Endodermal cell (in vitro differentiated cells): ENCODE measurements at regions not wholly inside any gene's neighbourhood (a gene's known extent, or its start where the extent isn't known, plus 50 kb on each side); places are given as distances from the start of the nearest gene placed in this dataset.
"Not testable (repeated sequence)": the region's sequence is repeated elsewhere in the genome, so short reads cannot be mapped to it uniquely, and the experiment has no call there.

ENCODE experiments used
- DNase-seq: peaks from one replicate; pipeline ENCODE4 v3.0.0-alpha.2; 2017
- H3K27ac ChIP-seq: 2 replicates; pipeline ENCODE4 v1.5.1; 2013; ENCODE audit warnings: mild to moderate bottlenecking, low read depth, low read length, moderate library complexity
- H3K27me3 ChIP-seq: 2 replicates; pipeline ENCODE4 v1.6.1; 2013; ENCODE audit warnings: mild to moderate bottlenecking, low read length, moderate library complexity; ENCODE audit not compliant: insufficient read depth, control insufficient read depth, poor library complexity, severe bottlenecking
- H3K36me3 ChIP-seq: 2 replicates; pipeline ENCODE4 v1.7.0; 2013; ENCODE audit warnings: mild to moderate bottlenecking, low read length, moderate library complexity; ENCODE audit not compliant: control insufficient read depth, insufficient read depth
- H3K4me1 ChIP-seq: one replicate; pipeline ENCODE4 v1.7.0; 2013; ENCODE audit warnings: low read length; ENCODE audit not compliant: control insufficient read depth, insufficient read depth
- H3K4me3 ChIP-seq: 2 replicates; pipeline ENCODE4 v1.5.1; 2013; ENCODE audit warnings: mild to moderate bottlenecking, low read length, moderate library complexity
- H3K9ac ChIP-seq: 2 replicates; pipeline ENCODE4 v1.6.1; 2013; ENCODE audit warnings: mild to moderate bottlenecking, low read length, moderate library complexity; ENCODE audit not compliant: poor library complexity, severe bottlenecking; ENCODE audit errors: extremely low read depth
- H3K9me3 ChIP-seq: 2 replicates; pipeline ENCODE4 v1.6.1; 2013; ENCODE audit warnings: mild to moderate bottlenecking, low read length, moderate library complexity; ENCODE audit not compliant: control insufficient read depth
- H3K27ac Mint-ChIP-seq: 2 replicates; pipeline ENCODE4 v1.8.0; 2020; ENCODE audit warnings: mixed read lengths
- H3K27me3 Mint-ChIP-seq: 2 replicates; pipeline ENCODE4 v1.8.0; 2021; ENCODE audit warnings: mild to moderate bottlenecking, mixed read lengths; ENCODE audit not compliant: insufficient read depth
- H3K36me3 Mint-ChIP-seq: 2 replicates; pipeline ENCODE4 v1.8.0; 2020; ENCODE audit warnings: low read depth, mixed read lengths
- H3K4me1 Mint-ChIP-seq: 2 replicates; pipeline ENCODE4 v1.8.0; 2020; ENCODE audit warnings: mixed read lengths
- H3K4me3 Mint-ChIP-seq: 2 replicates; pipeline ENCODE4 v1.8.0; 2020; ENCODE audit warnings: mild to moderate bottlenecking, moderate library complexity, mixed read lengths
- H3K9me3 Mint-ChIP-seq: 2 replicates; pipeline ENCODE4 v1.8.0; 2020; ENCODE audit warnings: mild to moderate bottlenecking, mixed read lengths
- WGBS, 2 experiments: methylation state at CpG; one replicate each; pipeline versions ENCODE4 v1.1.5 to v1.1.7; 2013; ENCODE audit warnings: missing lambda C conversion rate in 2 of 2, mixed read lengths in 1 of 2; ENCODE audit not compliant: insufficient coverage in 1 of 2, insufficient read length in 1 of 2; 5-methylcytosine and 5-hydroxymethylcytosine counted together
- TF ChIP-seq, protein P1 (sequence below): fragments of 200-600 bp; sonication (generic); conservative IDR thresholded peaks from 2 replicates; pipeline ENCODE4 v1.5.0; 2021; ENCODE audit warnings: antibody characterized with exemption, mild to moderate bottlenecking

DNA sequence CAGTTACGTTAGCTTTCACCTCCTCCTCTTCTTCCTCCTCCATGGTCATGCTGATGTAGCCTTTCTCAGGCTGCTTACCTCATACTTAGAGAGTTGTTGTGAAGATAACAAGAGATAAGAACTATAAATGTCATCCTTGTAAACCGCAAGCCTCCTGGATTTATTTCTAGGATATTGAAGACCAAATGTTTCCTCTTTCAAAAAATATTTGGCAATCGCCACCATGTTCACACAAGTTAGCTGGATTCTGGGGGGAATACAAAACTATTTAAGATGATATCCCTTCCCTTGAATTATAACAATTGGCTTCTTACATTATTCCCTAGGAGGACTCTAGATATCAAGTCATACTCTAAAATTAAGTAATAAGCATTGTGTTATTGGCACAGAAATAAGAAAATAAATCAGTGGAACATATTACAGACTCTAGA is 99.8 kb upstream of the PLEKHG1 start:
- no peaks in the 10 kb centered on the region for H3K27me3 ChIP-seq
- Mint-ChIP-seq H3K4me1 (no peaks in the 10 kb centered on the region), H3K36me3 (no peaks in the 10 kb centered on the region), H3K4me3 (no peak overlapping the region), H3K27me3 (no peaks in the 10 kb centered on the region), H3K9me3 (peaks cover 1% of the 10 kb centered on the region), H3K27ac (no peak overlapping the region)
- H3K9ac ChIP-seq: no peak overlapping the region
- no peaks in the 10 kb centered on the region for H3K4me1 ChIP-seq
- no peaks in the 10 kb centered on the region for H3K9me3 ChIP-seq
- no peak overlapping the region for H3K27ac ChIP-seq
- TF ChIP-seq, protein P1, sequence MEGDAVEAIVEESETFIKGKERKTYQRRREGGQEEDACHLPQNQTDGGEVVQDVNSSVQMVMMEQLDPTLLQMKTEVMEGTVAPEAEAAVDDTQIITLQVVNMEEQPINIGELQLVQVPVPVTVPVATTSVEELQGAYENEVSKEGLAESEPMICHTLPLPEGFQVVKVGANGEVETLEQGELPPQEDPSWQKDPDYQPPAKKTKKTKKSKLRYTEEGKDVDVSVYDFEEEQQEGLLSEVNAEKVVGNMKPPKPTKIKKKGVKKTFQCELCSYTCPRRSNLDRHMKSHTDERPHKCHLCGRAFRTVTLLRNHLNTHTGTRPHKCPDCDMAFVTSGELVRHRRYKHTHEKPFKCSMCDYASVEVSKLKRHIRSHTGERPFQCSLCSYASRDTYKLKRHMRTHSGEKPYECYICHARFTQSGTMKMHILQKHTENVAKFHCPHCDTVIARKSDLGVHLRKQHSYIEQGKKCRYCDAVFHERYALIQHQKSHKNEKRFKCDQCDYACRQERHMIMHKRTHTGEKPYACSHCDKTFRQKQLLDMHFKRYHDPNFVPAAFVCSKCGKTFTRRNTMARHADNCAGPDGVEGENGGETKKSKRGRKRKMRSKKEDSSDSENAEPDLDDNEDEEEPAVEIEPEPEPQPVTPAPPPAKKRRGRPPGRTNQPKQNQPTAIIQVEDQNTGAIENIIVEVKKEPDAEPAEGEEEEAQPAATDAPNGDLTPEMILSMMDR: no peak
- H3K36me3 ChIP-seq: no peaks in the 10 kb centered on the region
- no peak for DNase-seq
- H3K4me3 ChIP-seq: no peak overlapping the region
- 80 to 93% methylated on average over 1 to 3 of the region's 3 CpGs for WGBS, 2 experiments

DNA sequence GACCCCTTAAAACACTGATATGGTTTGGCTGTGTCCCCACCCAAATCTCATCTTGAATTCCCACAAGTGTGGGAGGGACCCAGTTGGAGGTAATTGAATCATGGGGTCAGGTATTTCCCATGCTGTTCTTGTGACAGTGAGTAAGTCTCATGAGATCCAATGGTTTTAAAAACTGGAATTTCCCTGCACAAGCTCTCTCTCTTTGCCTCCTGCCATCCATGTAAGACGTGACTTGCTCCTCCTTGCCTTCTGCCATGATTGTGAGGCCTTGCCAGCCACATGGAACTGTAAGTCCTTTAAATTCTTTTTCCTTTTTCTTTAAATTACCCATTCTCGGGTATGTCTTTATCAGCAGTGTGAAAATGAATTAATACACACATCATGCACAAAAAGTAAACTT is 99.1 kb upstream of the PLEKHG1 start:
- H3K9ac ChIP-seq, H3K4me3 Mint-ChIP-seq, DNase-seq, H3K36me3 Mint-ChIP-seq, H3K4me3 ChIP-seq, H3K9me3 ChIP-seq, H3K4me1 ChIP-seq, H3K4me1 Mint-ChIP-seq, H3K27ac ChIP-seq, H3K36me3 ChIP-seq, H3K9me3 Mint-ChIP-seq, H3K27ac Mint-ChIP-seq, H3K27me3 Mint-ChIP-seq, H3K27me3 ChIP-seq: not testable (repeated sequence)
- WGBS, 2 experiments: 83 to 87% methylated on average over 1 of the region's 2 CpGs

DNA sequence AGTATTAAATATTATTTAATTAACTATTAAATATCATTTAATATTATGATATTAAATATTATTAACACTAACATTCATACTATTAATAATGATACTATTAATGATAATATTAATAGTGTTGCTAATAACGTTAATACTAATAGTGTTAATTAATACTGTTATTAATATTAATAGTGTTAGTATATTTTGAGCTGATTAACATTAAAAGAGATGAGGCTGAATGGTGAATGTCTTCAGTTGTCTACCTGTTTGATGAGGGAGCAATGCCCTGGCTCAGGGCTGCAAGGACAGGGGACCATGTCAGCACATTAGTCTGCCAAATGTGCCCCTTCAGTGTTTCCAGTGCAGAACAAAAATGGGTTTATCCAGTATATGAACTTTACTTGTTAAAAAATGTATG is 96.6 kb upstream of the PLEKHG1 start:
- no peak for DNase-seq
- H3K9ac ChIP-seq: no peak overlapping the region
- Mint-ChIP-seq H3K27me3 (no peaks in the 10 kb centered on the region), H3K9me3 (peaks cover 13% of the 10 kb centered on the region), H3K36me3 (peaks cover 2% of the 10 kb centered on the region), H3K27ac (no peak overlapping the region), H3K4me3 (no peak overlapping the region), H3K4me1 (no peaks in the 10 kb centered on the region)
- TF ChIP-seq, protein P1: no peak
- no peaks in the 10 kb centered on the region for H3K9me3 ChIP-seq
- WGBS, 2 experiments: no CpG with 5 or more reads among the region's 1 CpG
- no peaks in the 10 kb centered on the region for H3K36me3 ChIP-seq
- H3K27me3 ChIP-seq: no peaks in the 10 kb centered on the region
- no peaks in the 10 kb centered on the region for H3K4me1 ChIP-seq
- H3K27ac ChIP-seq: no peak overlapping the region
- H3K4me3 ChIP-seq: no peak overlapping the region
